Thoracic aorta (tissue), 2 donors: ENCODE measurements at regions not wholly inside any gene's neighbourhood (a gene's known extent, or its start where the extent isn't known, plus 50 kb on each side); places are given as distances from the start of the nearest gene placed in this dataset.

Experiments
- ATAC-seq: fragments of 150-250 bp; one replicate; pipeline ENCODE4 v1.8.0; 2017; ENCODE audit warnings: low read depth; ENCODE audit not compliant: insufficient number of reproducible peaks, low FRiP score
- DNase-seq: peaks from one replicate; pipeline ENCODE4 v3.0.0-alpha.2; 2020; ENCODE audit warnings: low spot score
- H3K27ac ChIP-seq, 2 donors: fragments of 200-600 bp; sonication (generic); 1 replicate in 1 of 2; 2 replicates in 1 of 2; pipeline ENCODE4 v1.5.1; 2016; ENCODE audit warnings: mild to moderate bottlenecking in 2 of 2, moderate library complexity in 2 of 2
- H3K27me3 ChIP-seq: fragments of 200-600 bp; sonication (generic); replicated peaks from 2 replicates; pipeline ENCODE4 v1.6.0; 2016; ENCODE audit warnings: mild to moderate bottlenecking; ENCODE audit not compliant: insufficient read depth
- H3K36me3 ChIP-seq: fragments of 200-600 bp; sonication (generic); one replicate; pipeline ENCODE4 v1.5.1; 2016
- H3K4me1 ChIP-seq, 2 donors: fragments of 200-600 bp; sonication (generic); 1 replicate in 1 of 2; 2 replicates in 1 of 2; pipeline versions ENCODE4 v1.5.1 to v1.6.0; 2016; ENCODE audit warnings: low read depth in 2 of 2, mild to moderate bottlenecking in 1 of 2; ENCODE audit not compliant: control insufficient read depth in 1 of 2
- H3K4me3 ChIP-seq: fragments of 200-600 bp; sonication (generic); 2 replicates; pipeline ENCODE4 v1.5.1; 2016; ENCODE audit warnings: mild to moderate bottlenecking
- H3K9me3 ChIP-seq: fragments of 200-600 bp; sonication (generic); 2 replicates; pipeline ENCODE4 v1.5.1; 2016
- TF ChIP-seq, protein P1 (sequence below): fragments of 200-600 bp; sonication (generic); IDR thresholded peaks from one replicate; pipeline ENCODE4 v1.5.1; 2019; ENCODE audit warnings: antibody characterized with exemption

DNA sequence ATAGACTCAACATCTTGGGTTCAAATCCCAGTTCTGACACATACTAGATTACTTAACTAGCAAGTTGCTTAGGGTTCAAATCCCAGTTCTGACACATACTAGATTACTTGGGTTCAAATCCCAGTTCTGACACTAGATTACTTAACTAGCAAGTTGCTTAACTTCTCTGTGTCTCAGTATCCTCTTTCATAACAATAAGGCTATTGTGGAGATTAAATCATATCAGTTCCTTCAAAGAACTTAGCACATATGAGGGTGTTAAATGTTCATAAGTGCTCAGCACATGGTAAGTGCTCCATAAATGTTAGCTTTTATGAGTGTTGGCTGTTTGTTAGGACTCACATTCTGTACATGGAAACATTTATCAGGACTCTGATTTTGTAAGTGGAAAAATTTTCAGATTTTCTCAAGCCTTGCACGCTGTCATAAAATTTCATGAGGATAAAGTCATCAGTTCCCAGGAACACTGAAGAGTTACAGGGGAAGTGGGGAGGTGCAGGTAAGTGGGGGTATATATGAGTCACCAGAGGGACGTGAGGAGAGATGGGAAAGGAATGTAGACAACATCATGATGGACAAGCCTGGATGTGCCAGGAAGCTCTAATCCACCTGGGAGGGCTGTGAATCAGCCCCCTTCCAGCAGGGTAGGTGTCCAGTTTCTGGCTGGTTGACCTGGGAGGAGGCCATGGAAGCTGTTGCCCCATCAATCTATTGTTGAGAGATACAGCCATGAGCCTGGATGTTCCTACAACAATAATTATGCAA is 532.2 kb upstream of the WWC1 start:
- H3K27ac ChIP-seq = no peak overlapping the region
- ATAC-seq (no peak), DNase-seq (no peak)
- H3K36me3 ChIP-seq = no peaks in the 10 kb centered on the region
- no peaks in the 10 kb centered on the region for H3K4me1 ChIP-seq
- no peaks in the 10 kb centered on the region for H3K9me3 ChIP-seq
- H3K4me3 ChIP-seq = no peak overlapping the region
- H3K27me3 ChIP-seq = no peaks in the 10 kb centered on the region
- TF ChIP-seq, protein P1, sequence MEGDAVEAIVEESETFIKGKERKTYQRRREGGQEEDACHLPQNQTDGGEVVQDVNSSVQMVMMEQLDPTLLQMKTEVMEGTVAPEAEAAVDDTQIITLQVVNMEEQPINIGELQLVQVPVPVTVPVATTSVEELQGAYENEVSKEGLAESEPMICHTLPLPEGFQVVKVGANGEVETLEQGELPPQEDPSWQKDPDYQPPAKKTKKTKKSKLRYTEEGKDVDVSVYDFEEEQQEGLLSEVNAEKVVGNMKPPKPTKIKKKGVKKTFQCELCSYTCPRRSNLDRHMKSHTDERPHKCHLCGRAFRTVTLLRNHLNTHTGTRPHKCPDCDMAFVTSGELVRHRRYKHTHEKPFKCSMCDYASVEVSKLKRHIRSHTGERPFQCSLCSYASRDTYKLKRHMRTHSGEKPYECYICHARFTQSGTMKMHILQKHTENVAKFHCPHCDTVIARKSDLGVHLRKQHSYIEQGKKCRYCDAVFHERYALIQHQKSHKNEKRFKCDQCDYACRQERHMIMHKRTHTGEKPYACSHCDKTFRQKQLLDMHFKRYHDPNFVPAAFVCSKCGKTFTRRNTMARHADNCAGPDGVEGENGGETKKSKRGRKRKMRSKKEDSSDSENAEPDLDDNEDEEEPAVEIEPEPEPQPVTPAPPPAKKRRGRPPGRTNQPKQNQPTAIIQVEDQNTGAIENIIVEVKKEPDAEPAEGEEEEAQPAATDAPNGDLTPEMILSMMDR = no peak

DNA sequence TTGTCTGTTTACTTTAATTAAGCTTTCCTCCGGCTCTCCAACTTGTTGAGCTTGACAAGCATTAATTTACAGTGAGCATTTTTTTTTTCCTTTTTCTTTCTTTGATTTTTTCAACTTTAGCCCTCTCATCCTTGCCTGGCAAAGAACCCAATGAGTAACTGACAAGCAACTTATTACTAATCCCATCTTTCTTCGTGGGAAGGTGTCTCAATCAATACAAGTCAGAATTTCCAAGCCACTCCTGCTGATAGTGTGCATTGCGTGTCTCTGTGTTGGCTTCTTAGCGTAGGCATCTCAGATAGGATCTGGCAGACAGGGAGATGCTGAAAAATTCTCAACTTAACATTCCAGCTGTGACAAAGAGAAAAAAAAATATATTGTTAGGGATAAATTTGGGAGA is 527.7 kb upstream of the WWC1 start:
- ATAC-seq = no peak

DNA sequence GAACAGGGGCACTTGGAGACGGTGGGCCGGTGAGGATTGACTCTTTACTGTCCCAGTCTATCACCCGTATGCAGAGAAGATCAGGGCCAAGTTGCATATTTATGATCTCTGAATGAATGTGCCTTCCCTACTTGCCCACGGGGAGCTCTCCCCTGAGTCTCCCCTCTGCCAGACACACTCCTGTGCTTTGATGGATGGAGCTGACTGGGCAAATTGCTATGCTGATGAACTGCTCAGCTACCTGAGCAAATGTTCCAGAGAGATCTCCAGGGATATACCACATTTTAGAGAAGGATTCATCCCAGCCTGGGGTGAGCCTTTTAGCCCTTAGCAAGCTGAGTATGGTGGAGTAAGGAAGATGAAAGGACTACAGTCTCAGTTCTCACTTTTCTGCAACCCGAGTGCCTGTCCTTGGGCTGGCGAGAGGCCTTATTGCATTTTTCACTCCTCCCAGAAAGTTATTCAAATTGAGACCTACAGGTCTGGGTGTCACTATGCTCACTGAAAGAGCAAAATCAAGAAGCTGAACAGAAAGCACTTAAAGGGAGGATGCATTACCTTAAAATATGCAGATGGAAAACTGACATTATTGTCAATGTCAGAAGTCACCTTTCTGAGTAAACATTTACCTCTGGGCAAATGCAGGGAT is 526.7 kb upstream of the WWC1 start:
- Histone ChIP-seq H3K27ac (no peak overlapping the region), H3K27me3 (no peaks in the 10 kb centered on the region), H3K9me3 (no peaks in the 10 kb centered on the region), H3K4me1 (no peaks in the 10 kb centered on the region), H3K36me3 (no peaks in the 10 kb centered on the region), H3K4me3 (no peak overlapping the region)
- ATAC-seq (no peak), DNase-seq (no peak)
- TF ChIP-seq, protein P1 = no peak

More for the DNA sequence above, 527.7 kb upstream of the WWC1 start:
- TF ChIP-seq, protein P1 = no peak
- Histone ChIP-seq H3K4me1 (no peaks in the 10 kb centered on the region), H3K36me3 (no peaks in the 10 kb centered on the region), H3K4me3 (no peak overlapping the region), H3K27me3 (no peaks in the 10 kb centered on the region), H3K9me3 (no peaks in the 10 kb centered on the region), H3K27ac (no peak overlapping the region)
- DNase-seq = no peak

DNA sequence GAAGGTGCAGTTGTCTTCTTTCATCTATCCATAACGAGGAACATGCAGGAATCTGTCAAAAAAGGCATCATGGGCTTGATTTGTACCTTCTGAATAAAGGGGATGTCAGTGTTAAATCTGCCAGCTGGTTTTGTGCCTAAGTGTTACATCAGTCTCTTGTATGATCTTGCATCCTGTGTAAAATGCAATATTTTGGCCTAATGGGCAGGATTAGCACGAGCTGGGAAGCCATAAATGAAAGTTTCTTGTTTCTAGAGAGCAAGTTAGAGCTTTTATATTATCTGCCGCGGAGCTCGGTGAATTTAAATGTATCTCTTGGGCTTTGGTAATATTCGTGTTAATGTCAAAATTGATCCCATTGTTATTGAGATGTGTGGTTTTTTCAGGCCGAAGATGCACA is 526.1 kb upstream of the WWC1 start:
- Histone ChIP-seq H3K4me1 (no peaks in the 10 kb centered on the region), H3K4me3 (no peak overlapping the region), H3K9me3 (no peaks in the 10 kb centered on the region), H3K36me3 (no peaks in the 10 kb centered on the region), H3K27me3 (no peaks in the 10 kb centered on the region), H3K27ac (no peak overlapping the region)
- no peak for DNase-seq
- TF ChIP-seq, protein P1 = no peak
- ATAC-seq = no peak

DNA sequence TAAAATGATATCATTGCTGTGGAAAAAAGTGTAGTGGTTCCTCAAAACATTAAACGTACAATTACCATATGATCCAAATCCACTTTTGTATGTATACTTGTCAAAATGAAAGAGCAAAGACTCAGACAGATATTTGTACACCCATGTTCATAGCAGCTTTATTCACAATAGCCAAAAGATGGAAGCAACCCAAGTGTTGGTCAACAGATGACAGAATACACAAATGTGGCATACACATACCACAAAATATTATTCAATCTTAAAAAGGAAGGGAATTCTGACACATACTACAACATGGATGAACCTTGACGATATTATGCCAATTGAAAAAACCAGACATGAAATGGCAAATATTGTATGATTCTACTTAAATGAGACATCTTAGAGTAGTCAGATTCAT is 524.5 kb upstream of the WWC1 start:
- ATAC-seq (no peak), DNase-seq (no peak)
- Histone ChIP-seq H3K27me3 (no peaks in the 10 kb centered on the region), H3K9me3 (no peaks in the 10 kb centered on the region), H3K4me1 (no peaks in the 10 kb centered on the region), H3K27ac (no peak overlapping the region), H3K36me3 (no peaks in the 10 kb centered on the region), H3K4me3 (no peak overlapping the region)
- TF ChIP-seq, protein P1 = no peak
